DOHH2 (cell line): ENCODE measurements at regions not wholly inside any gene's neighbourhood (a gene's known extent, or its start where the extent isn't known, plus 50 kb on each side); places are given as distances from the start of the nearest gene placed in this dataset.

Experiments used
- H3F3A ChIP-seq: fragments of 200-600 bp; sonication (generic), shearing (Covaris generic); 2 replicates; pipeline ENCODE4 v1.6.0; 2016; ENCODE audit warnings: antibody characterized with exemption, mild to moderate bottlenecking; ENCODE audit not compliant: control insufficient read depth, insufficient read depth
- H3K27ac ChIP-seq: fragments of 200-600 bp; sonication (generic); 2 replicates; pipeline ENCODE4 v1.5.1; 2014; ENCODE audit warnings: low read depth, mild to moderate bottlenecking, low read length, moderate library complexity
- H3K27me3 ChIP-seq: fragments of 200-600 bp; sonication (generic); 2 replicates; pipeline ENCODE4 v1.6.1; 2014; ENCODE audit warnings: mild to moderate bottlenecking, low read length, mixed read lengths; ENCODE audit not compliant: control insufficient read depth
- H3K36me3 ChIP-seq: fragments of 200-600 bp; sonication (generic); 2 replicates; pipeline ENCODE4 v1.6.1; 2014; ENCODE audit warnings: mild to moderate bottlenecking, low read length, moderate library complexity, mixed read lengths; ENCODE audit not compliant: control insufficient read depth
- H3K4me1 ChIP-seq: fragments of 200-600 bp; sonication (generic); 2 replicates; pipeline ENCODE4 v1.6.1; 2014; ENCODE audit warnings: mild to moderate bottlenecking, low read length, mixed read lengths; ENCODE audit not compliant: control insufficient read depth
- H3K4me2 ChIP-seq: fragments of 200-600 bp; sonication (generic); 2 replicates; pipeline ENCODE4 v1.6.0; 2014; ENCODE audit warnings: mild to moderate bottlenecking, low read length, moderate library complexity
- H3K4me3 ChIP-seq: fragments of 200-600 bp; sonication (generic); 2 replicates; pipeline ENCODE4 v1.5.1; 2014; ENCODE audit warnings: mild to moderate bottlenecking, low read length, mixed read lengths
- H3K79me2 ChIP-seq: fragments of 200-600 bp; sonication (generic); 2 replicates; pipeline ENCODE4 v1.6.1; 2014; ENCODE audit warnings: mild to moderate bottlenecking, low read length, mixed read lengths; ENCODE audit not compliant: control insufficient read depth
- H3K9me2 ChIP-seq: fragments of 200-600 bp; sonication (generic); replicated peaks from 2 replicates; pipeline ENCODE4 v1.6.1; 2014; ENCODE audit warnings: mild to moderate bottlenecking, low read length, mixed read lengths; ENCODE audit not compliant: control insufficient read depth
- H3K9me3 ChIP-seq: fragments of 200-600 bp; sonication (generic); 2 replicates; pipeline ENCODE4 v1.6.1; 2014; ENCODE audit warnings: antibody characterized with exemption, low read length, mixed read lengths; ENCODE audit not compliant: control insufficient read depth, insufficient read depth
- H4K20me1 ChIP-seq: fragments of 200-600 bp; sonication (generic); 2 replicates; pipeline ENCODE4 v1.6.0; 2014; ENCODE audit warnings: low read depth, mild to moderate bottlenecking, antibody characterized with exemption, low read length, moderate library complexity; ENCODE audit not compliant: control insufficient read depth, insufficient read depth
- CTCF ChIP-seq: fragments of 200-600 bp; sonication (generic); IDR thresholded peaks from one replicate; pipeline ENCODE4 v1.5.1; 2014; ENCODE audit warnings: antibody characterized with exemption, mild to moderate bottlenecking, low read depth, low read length; ENCODE audit not compliant: poor library complexity, severe bottlenecking
- EZH2phosphoT487 ChIP-seq: fragments of 200-600 bp; sonication (generic); IDR thresholded peaks from 2 replicates; pipeline ENCODE4 v1.6.1; 2017; ENCODE audit warnings: borderline replicate concordance, mild to moderate bottlenecking, antibody characterized with exemption, low read length, moderate library complexity, mixed read lengths

- no peak for TF ChIP-seq EZH2phosphoT487
- TF ChIP-seq CTCF = no peak
- H3K9me2 ChIP-seq = no peaks in the 10 kb centered on the region
- no peaks in the 10 kb centered on the region for H3F3A ChIP-seq
- no peak overlapping the region for H3K4me2 ChIP-seq
- H3K36me3 ChIP-seq = no peaks in the 10 kb centered on the region
- H3K4me3 ChIP-seq = no peak overlapping the region
- H3K27me3 ChIP-seq = no peaks in the 10 kb centered on the region
- no peak overlapping the region for H3K27ac ChIP-seq
- H3K79me2 ChIP-seq = no peaks in the 10 kb centered on the region
- no peaks in the 10 kb centered on the region for H3K9me3 ChIP-seq
- no peaks in the 10 kb centered on the region for H4K20me1 ChIP-seq
- H3K4me1 ChIP-seq = no peaks in the 10 kb centered on the region
Measured at GRCh38 chr5:166899343-166899742, 1392.1 kb upstream of the WWC1 start.

GRCh38 chr5:166904571-166904970 is 1386.9 kb upstream of the WWC1 start:
- no peaks in the 10 kb centered on the region for H3K36me3 ChIP-seq
- no peak overlapping the region for H3K4me2 ChIP-seq
- no peak for TF ChIP-seq EZH2phosphoT487
- no peak for TF ChIP-seq CTCF
- H3K4me3 ChIP-seq = no peak overlapping the region
- no peaks in the 10 kb centered on the region for H3K4me1 ChIP-seq
- no peaks in the 10 kb centered on the region for H3K9me2 ChIP-seq
- H3K9me3 ChIP-seq = no peaks in the 10 kb centered on the region
- H3K79me2 ChIP-seq = no peaks in the 10 kb centered on the region
- H3K27me3 ChIP-seq = no peaks in the 10 kb centered on the region
- H4K20me1 ChIP-seq = no peaks in the 10 kb centered on the region
- H3F3A ChIP-seq = no peaks in the 10 kb centered on the region
- H3K27ac ChIP-seq = no peak overlapping the region

- no peaks in the 10 kb centered on the region for H3K4me1 ChIP-seq
- H3K9me3 ChIP-seq = no peaks in the 10 kb centered on the region
- H3K9me2 ChIP-seq = no peaks in the 10 kb centered on the region
- H3K36me3 ChIP-seq = no peaks in the 10 kb centered on the region
- no peak overlapping the region for H3K4me3 ChIP-seq
- no peaks in the 10 kb centered on the region for H3K79me2 ChIP-seq
- no peak overlapping the region for H3K27ac ChIP-seq
- H4K20me1 ChIP-seq = no peaks in the 10 kb centered on the region
- H3F3A ChIP-seq = no peaks in the 10 kb centered on the region
- H3K27me3 ChIP-seq = no peaks in the 10 kb centered on the region
- no peak overlapping the region for H3K4me2 ChIP-seq
- TF ChIP-seq EZH2phosphoT487 = no peak
- TF ChIP-seq CTCF = no peak
Measured at GRCh38 chr5:166906991-166907713, 1384.3 kb upstream of the WWC1 start.
